ENCODE measurements at regions not wholly inside any gene's neighbourhood (a gene's known extent, or its start where the extent isn't known, plus 50 kb on each side); places are given as distances from the start of the nearest gene placed in this dataset.
"Not testable (repeated sequence)": the region's sequence is repeated elsewhere in the genome, so short reads cannot be mapped to it uniquely, and the experiment has no call there.

DNA sequence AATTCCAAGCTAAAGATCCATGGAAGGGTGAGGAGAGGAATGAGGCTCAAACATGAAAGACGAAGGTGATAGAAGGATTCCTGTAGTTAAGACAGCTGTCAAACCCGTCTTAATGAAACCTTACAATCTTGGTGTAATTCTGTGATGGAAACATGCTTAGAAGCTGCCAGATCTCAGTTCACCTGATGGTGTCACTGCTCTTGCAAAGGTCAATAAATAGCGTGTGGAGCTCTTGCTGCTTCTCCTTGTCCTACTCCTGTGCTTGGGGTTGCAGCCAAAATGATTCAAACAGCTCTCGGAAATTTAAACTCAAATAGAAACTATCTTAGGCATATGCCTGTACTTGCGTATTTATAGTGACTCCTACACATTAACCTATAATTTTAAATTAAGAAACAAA is 1705.0 kb downstream of the OLFM4 start:
- no peak for DNase-seq (ENCODE audit: low read depth, low spot score)
- H3K36me3 ChIP-seq (ENCODE audit: insufficient read depth, low read length) = no peaks in the 10 kb centered on the region
- TF ChIP-seq FOXP2 (optimal IDR thresholded peaks at IDR 0.05; ENCODE audit: control extremely low read depth, extremely low read length, insufficient read depth) = no peak
- no peak for TF ChIP-seq POLR2AphosphoS5 (IDR thresholded peaks at IDR 0.05; ENCODE audit: borderline replicate concordance, low read depth, low read length)
- TF ChIP-seq EZH2 (IDR thresholded peaks at IDR 0.05) = no peak
- no peaks in the 10 kb centered on the region for H3K9me3 ChIP-seq (ENCODE audit: low read depth, low read length)
- no peak overlapping the region for H3K4me3 ChIP-seq
- no peak overlapping the region for H3K9ac ChIP-seq (ENCODE audit: insufficient read length)
- H3K27ac ChIP-seq = no peak overlapping the region

DNA sequence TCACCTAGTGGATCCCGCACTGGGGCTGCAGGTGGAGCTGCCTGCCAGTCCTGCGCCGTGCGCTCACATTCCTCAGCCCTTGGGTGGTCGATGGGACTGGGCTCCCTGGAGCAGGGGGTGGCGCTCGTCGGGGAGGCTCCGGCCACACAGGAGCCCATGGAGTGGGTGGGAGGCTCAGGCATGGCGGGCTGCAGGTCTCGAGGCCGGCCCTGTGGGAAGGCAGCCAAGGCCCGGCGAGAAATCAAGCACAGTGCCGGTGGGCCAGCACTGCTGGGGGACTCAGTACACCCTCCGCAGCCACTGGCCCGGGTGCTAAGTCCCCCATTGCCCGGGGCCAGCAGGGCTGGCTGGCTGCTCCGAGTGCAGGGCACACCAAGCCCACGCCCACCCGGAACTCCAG is 1708.6 kb downstream of the OLFM4 start:
- H3K27ac ChIP-seq; DNase-seq (ENCODE audit: low read depth, low spot score); H3K9me3 ChIP-seq (ENCODE audit: low read depth, low read length); H3K36me3 ChIP-seq (ENCODE audit: insufficient read depth, low read length); H3K9ac ChIP-seq (ENCODE audit: insufficient read length); H3K4me3 ChIP-seq: not testable (repeated sequence)

DNA sequence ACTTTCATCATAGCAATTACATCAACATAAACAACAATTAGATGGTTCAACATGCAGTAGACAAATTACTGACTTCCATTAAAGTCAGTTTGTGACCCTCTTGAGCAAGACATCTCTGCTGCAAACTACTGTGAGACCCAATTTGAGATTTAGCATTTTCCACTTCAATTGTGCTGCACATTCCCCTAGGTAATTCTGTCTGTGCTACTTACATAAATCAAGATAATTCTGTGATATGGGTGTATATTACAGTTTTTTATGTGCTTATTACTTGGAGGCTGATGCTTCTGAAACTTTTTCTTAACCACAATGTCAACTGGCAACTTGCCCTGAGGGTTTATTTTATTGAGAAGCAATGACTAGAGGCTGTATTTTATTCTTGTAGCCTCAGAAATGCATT is 1714.4 kb downstream of the OLFM4 start:
- Histone ChIP-seq H3K4me3 (no peak overlapping the region), H3K9me3 (ENCODE audit: low read depth, low read length) (no peaks in the 10 kb centered on the region; the same call in 1 of the 2 replicates), H3K9ac (ENCODE audit: insufficient read length) (no peak overlapping the region), H3K36me3 (ENCODE audit: insufficient read depth, low read length) (no peaks in the 10 kb centered on the region), H3K27ac (no peak overlapping the region)
- DNase-seq (ENCODE audit: low read depth, low spot score) = peak; percentile 94
- TF ChIP-seq FOXP2 (optimal IDR thresholded peaks at IDR 0.05; ENCODE audit: control extremely low read depth, extremely low read length, insufficient read depth) (peak; percentile 86), POLR2AphosphoS5 (IDR thresholded peaks at IDR 0.05; ENCODE audit: borderline replicate concordance, low read depth, low read length) (peak; percentile 67; the same call in 1 of the 2 replicates), EZH2 (IDR thresholded peaks at IDR 0.05) (no peak)

DNA sequence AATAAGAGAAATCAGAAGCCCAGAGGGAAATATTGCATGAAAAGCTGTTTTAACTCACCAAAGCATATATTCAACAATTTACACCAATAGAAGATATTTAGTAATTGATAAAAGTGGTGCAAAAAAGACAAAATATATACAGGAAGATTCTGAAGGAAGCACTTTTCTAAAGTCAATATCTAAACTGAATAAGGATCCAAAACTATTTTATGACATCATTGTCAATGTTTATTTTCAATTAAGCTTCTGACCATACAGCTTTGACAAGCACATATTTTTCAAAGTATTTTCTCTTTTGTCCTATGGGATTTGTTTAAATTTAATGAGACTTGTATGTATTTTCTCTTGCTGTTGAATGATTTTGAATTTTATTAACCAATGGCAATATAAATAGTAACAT is 1716.1 kb downstream of the OLFM4 start:
- Histone ChIP-seq H3K27ac (no peak overlapping the region), H3K4me3 (no peak overlapping the region), H3K9ac (ENCODE audit: insufficient read length) (no peak overlapping the region), H3K9me3 (ENCODE audit: low read depth, low read length) (no peaks in the 10 kb centered on the region; the same call in 1 of the 2 replicates), H3K36me3 (ENCODE audit: insufficient read depth, low read length) (no peaks in the 10 kb centered on the region)
- TF ChIP-seq FOXP2 (optimal IDR thresholded peaks at IDR 0.05; ENCODE audit: control extremely low read depth, extremely low read length, insufficient read depth) (no peak), EZH2 (IDR thresholded peaks at IDR 0.05) (no peak), POLR2AphosphoS5 (IDR thresholded peaks at IDR 0.05; ENCODE audit: borderline replicate concordance, low read depth, low read length) (no peak)
- no peak for DNase-seq (ENCODE audit: low read depth, low spot score)

DNA sequence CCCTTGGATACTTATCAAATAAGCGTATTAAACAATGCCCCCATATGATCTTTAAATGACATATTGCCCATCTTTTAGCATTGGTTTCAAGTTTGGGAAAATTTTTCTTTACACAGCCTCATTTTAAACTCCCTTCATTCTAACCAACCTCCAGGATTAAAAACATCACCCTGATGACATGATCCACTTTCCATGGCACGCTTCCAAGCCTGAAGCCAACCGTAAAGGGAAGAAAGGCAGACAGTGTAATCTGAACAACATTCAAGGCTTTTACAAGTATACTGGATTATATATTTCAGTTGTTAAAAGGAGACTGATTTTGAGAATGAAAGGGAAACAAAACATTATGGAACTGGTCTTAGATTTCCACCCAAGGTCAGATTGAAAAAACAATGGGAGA is 1721.9 kb downstream of the OLFM4 start:
- no peak overlapping the region for H3K27ac ChIP-seq
- H3K4me3 ChIP-seq = no peak overlapping the region
- TF ChIP-seq FOXP2 (optimal IDR thresholded peaks at IDR 0.05; ENCODE audit: control extremely low read depth, extremely low read length, insufficient read depth) (no peak), EZH2 (IDR thresholded peaks at IDR 0.05) (no peak), POLR2AphosphoS5 (IDR thresholded peaks at IDR 0.05; ENCODE audit: borderline replicate concordance, low read depth, low read length) (no peak)
- DNase-seq (ENCODE audit: low read depth, low spot score) = no peak
- no peak overlapping the region for H3K9ac ChIP-seq (ENCODE audit: insufficient read length)
- H3K36me3 ChIP-seq (ENCODE audit: insufficient read depth, low read length) = no peaks in the 10 kb centered on the region
- H3K9me3 ChIP-seq (ENCODE audit: low read depth, low read length) = no peaks in the 10 kb centered on the region

DNA sequence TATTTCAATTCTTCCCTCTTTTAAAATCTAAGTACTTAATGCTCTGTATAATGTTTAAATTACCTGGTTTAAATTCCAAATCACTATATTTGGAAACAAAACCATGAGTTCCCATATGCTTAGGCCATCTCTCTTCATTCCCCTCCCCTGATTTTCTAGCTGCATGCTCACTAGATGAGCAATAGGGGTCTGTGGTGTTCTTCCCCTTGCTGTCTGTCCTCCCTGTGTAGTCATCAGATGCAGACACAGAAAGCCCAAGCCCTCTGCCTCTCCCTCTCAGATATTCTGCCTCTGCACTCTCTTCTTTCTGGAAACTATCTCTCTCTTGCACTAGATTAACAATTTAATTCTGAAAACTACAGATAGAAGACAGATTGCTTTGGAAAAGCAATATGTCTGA is 1730.2 kb downstream of the OLFM4 start:
- H3K36me3 ChIP-seq (ENCODE audit: insufficient read depth, low read length) = no peaks in the 10 kb centered on the region
- H3K9ac ChIP-seq (ENCODE audit: insufficient read length) = no peak overlapping the region
- H3K9me3 ChIP-seq (ENCODE audit: low read depth, low read length) = no peaks in the 10 kb centered on the region
- no peak overlapping the region for H3K27ac ChIP-seq
- no peak for TF ChIP-seq EZH2 (IDR thresholded peaks at IDR 0.05)
- no peak for TF ChIP-seq FOXP2 (optimal IDR thresholded peaks at IDR 0.05; ENCODE audit: control extremely low read depth, extremely low read length, insufficient read depth)
- no peak for TF ChIP-seq POLR2AphosphoS5 (IDR thresholded peaks at IDR 0.05; ENCODE audit: borderline replicate concordance, low read depth, low read length)
- DNase-seq (ENCODE audit: low read depth, low spot score) = no peak
- H3K4me3 ChIP-seq = no peak overlapping the region

DNA sequence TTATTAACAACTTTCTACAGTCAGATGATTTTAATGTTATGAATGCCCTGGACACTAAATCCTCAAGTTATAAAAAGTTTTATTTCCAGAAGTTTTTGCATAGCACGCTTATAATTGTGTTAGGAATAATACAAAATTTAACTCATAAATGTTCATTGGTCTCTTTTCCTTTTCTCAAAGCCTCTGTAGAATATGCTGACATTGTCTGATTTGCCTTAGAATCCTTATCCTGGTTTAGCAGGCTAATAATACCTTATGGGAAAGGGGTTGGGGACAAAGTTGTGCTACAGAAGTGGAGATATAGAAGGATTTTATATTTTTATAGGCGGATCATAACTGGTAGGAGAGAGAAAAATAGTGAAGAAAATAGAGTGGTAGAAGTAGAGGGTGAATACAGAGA is 1739.6 kb downstream of the OLFM4 start:
- no peak overlapping the region for H3K27ac ChIP-seq
- H3K4me3 ChIP-seq = no peak overlapping the region
- DNase-seq (ENCODE audit: low read depth, low spot score) = no peak
- no peaks in the 10 kb centered on the region for H3K9me3 ChIP-seq (ENCODE audit: low read depth, low read length)
- H3K9ac ChIP-seq (ENCODE audit: insufficient read length) = no peak overlapping the region
- no peaks in the 10 kb centered on the region for H3K36me3 ChIP-seq (ENCODE audit: insufficient read depth, low read length)
- no peak for TF ChIP-seq EZH2 (IDR thresholded peaks at IDR 0.05)
- TF ChIP-seq FOXP2 (optimal IDR thresholded peaks at IDR 0.05; ENCODE audit: control extremely low read depth, extremely low read length, insufficient read depth) = no peak

DNA sequence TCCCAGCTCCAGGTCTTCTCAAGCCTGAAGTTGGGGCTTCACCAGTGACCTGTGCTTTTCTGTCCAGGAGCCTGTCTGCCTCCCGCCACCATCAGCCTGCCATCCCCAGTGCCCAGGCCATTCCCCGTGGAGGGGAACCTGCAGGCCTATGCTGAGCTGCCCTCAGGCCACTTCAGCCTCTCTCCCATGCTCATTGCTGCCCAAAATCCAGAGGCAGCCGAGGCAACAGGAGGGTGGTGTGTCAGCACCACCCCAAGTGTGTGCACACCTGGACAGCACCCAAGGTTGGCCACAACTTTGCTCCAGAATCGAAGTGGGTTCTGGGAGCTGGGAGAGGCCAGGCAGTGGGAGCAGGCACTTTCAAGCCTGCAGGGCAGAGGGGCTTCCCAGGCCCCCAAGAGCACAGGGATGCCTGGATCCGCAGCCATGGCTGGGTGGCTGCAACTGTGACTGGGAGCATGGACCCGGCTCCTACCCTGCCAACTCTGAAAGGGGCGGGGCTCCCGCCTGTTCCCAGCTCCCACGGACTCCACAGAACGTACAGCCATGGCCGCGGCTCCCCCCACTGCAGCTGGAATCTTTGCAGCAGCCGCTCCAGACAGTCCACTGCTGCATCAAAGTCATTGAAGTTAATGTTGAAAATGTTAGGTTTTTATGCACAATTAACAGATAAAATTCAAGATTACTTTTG is 1747.0 kb downstream of the OLFM4 start:
- no peak for TF ChIP-seq EZH2 (IDR thresholded peaks at IDR 0.05)
- no peak for TF ChIP-seq FOXP2 (optimal IDR thresholded peaks at IDR 0.05; ENCODE audit: control extremely low read depth, extremely low read length, insufficient read depth)
- TF ChIP-seq POLR2AphosphoS5 (IDR thresholded peaks at IDR 0.05; ENCODE audit: borderline replicate concordance, low read depth, low read length) = no peak
- no peak for DNase-seq (ENCODE audit: low read depth, low spot score)
- Histone ChIP-seq H3K4me3 (no peak overlapping the region), H3K9me3 (ENCODE audit: low read depth, low read length) (no peaks in the 10 kb centered on the region), H3K27ac (no peak overlapping the region), H3K36me3 (ENCODE audit: insufficient read depth, low read length) (no peaks in the 10 kb centered on the region), H3K9ac (ENCODE audit: insufficient read length) (no peak overlapping the region)

DNA sequence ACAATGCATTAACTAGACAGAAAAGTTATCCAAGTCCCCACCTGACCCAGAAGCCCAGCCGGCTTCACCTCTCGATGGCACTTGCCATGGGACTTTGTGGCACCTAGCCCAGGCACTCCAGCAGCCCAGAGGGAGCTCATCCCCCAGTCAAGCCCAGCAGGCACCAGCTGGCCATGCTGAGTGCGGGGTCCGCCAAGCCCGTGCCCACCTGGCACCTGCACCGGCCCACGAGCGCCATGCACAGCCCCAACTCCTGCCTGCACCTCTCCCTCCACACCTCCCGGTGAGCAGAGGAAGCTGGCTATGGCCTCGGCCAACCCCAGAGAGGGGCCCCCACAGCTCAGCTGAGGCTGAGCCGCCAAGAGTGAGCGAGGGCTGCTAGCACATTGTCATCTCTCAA is 1759.1 kb downstream of the OLFM4 start:
- TF ChIP-seq POLR2AphosphoS5 (IDR thresholded peaks at IDR 0.05; ENCODE audit: borderline replicate concordance, low read depth, low read length) = no peak
- TF ChIP-seq EZH2 (IDR thresholded peaks at IDR 0.05) = no peak
- no peak for TF ChIP-seq FOXP2 (optimal IDR thresholded peaks at IDR 0.05; ENCODE audit: control extremely low read depth, extremely low read length, insufficient read depth)
- Histone ChIP-seq H3K4me3 (no peak overlapping the region), H3K9me3 (ENCODE audit: low read depth, low read length) (no peaks in the 10 kb centered on the region), H3K36me3 (ENCODE audit: insufficient read depth, low read length) (no peaks in the 10 kb centered on the region), H3K27ac (no peak overlapping the region), H3K9ac (ENCODE audit: insufficient read length) (no peak overlapping the region)
- DNase-seq (ENCODE audit: low read depth, low spot score) = no peak
